ENCODE measurements at regions not wholly inside any gene's neighbourhood (a gene's known extent, or its start where the extent isn't known, plus 50 kb on each side); places are given as distances from the start of the nearest gene placed in this dataset.

- H3K27me3 ChIP-seq (replicated peaks in 1 of 7), result no peaks in the 10 kb centered on the region
- intact Hi-C loops (cut with DNase I; ENCODE audit: low total_unique reads), result no loop called here
- TF ChIP-seq POLR2AphosphoS5 (IDR thresholded peaks at IDR 0.05) (no peak), CTCF (IDR thresholded peaks at IDR 0.05 in 8 of 11, conservative IDR thresholded peaks at IDR 0.05 in 3 of 11) (no peak), POLR2A (IDR thresholded peaks at IDR 0.05) (no peak)
- no peak for DNase-seq
- H3K36me3 ChIP-seq, result no peaks in the 10 kb centered on the region
- H3K9me3 ChIP-seq, result no peaks in the 10 kb centered on the region
- H3K4me1 ChIP-seq, result peaks cover 0 to 10% (median 8%) of the 10 kb centered on the region in 6 donors
- H3K4me3 ChIP-seq, result no peak overlapping the region
- no peak overlapping the region for H3K27ac ChIP-seq
- 22 to 67% (median 55%) methylated on average over 1 of the region's 1 CpG for WGBS, 5 donors
Observed at GRCh38 chr14:56417173-56417572, 162.4 kb upstream of the TMEM260 start.

GRCh38 chr14:56419750-56420149 lies 159.8 kb upstream of the TMEM260 start:
- TF ChIP-seq POLR2AphosphoS5 (IDR thresholded peaks at IDR 0.05) (no peak), POLR2A (IDR thresholded peaks at IDR 0.05) (no peak), CTCF (IDR thresholded peaks at IDR 0.05 in 8 of 11, conservative IDR thresholded peaks at IDR 0.05 in 3 of 11) (no peak)
- WGBS, 5 donors, result 52 to 92% (median 70%) methylated on average over 1 of the region's 1 CpG
- DNase-seq, result no peak

GRCh38 chr14:56422221-56422620 lies 157.4 kb upstream of the TMEM260 start:
- no peak for DNase-seq
- WGBS, 5 donors, result 78 to 85% (median 82%) methylated on average over 2 of the region's 2 CpGs
- TF ChIP-seq POLR2A (IDR thresholded peaks at IDR 0.05) (no peak), CTCF (IDR thresholded peaks at IDR 0.05 in 8 of 11, conservative IDR thresholded peaks at IDR 0.05 in 3 of 11) (no peak), POLR2AphosphoS5 (IDR thresholded peaks at IDR 0.05) (no peak)
- no peaks in the 10 kb centered on the region for H3K36me3 ChIP-seq
- no peak overlapping the region for H3K4me3 ChIP-seq
- no peaks in the 10 kb centered on the region for H3K27me3 ChIP-seq (replicated peaks in 1 of 7)
- peaks cover 0 to 17% (median 0%) of the 10 kb centered on the region in 6 donors for H3K4me1 ChIP-seq
- intact Hi-C loops (cut with DNase I; ENCODE audit: low total_unique reads), result loop anchor here (10.0 kb wide), 1 partner anchor 717 kb away; no protein-coding TSS in a partner anchor
- no peaks in the 10 kb centered on the region for H3K9me3 ChIP-seq
- no peak overlapping the region for H3K27ac ChIP-seq

More at GRCh38 chr14:56419750-56420149, 159.8 kb upstream of the TMEM260 start:
- Histone ChIP-seq H3K9me3 (no peaks in the 10 kb centered on the region), H3K36me3 (no peaks in the 10 kb centered on the region), H3K27me3 (replicated peaks in 1 of 7) (no peaks in the 10 kb centered on the region), H3K4me3 (no peak overlapping the region), H3K4me1 (peaks cover 0 to 17% (median 0%) of the 10 kb centered on the region in 6 donors), H3K27ac (no peak overlapping the region)
- intact Hi-C loops (cut with DNase I; ENCODE audit: low total_unique reads), result loop anchor here (10.0 kb wide), 1 partner anchor 715 kb away; no protein-coding TSS in a partner anchor

- intact Hi-C loops (cut with DNase I; ENCODE audit: low total_unique reads), result loop anchor here (10.0 kb wide), 1 partner anchor 718 kb away; no protein-coding TSS in a partner anchor
- WGBS, 5 donors, result 0 to 5% (median 2%) methylated on average over 1 of the region's 1 CpG
- Histone ChIP-seq H3K4me1 (peaks cover 0 to 17% (median 0%) of the 10 kb centered on the region in 6 donors), H3K4me3 (no peak overlapping the region), H3K27ac (no peak overlapping the region), H3K36me3 (no peaks in the 10 kb centered on the region), H3K27me3 (replicated peaks in 1 of 7) (no peaks in the 10 kb centered on the region), H3K9me3 (no peaks in the 10 kb centered on the region)
- no peak for TF ChIP-seq POLR2A (IDR thresholded peaks at IDR 0.05)
- TF ChIP-seq CTCF (IDR thresholded peaks at IDR 0.05 in 8 of 11, conservative IDR thresholded peaks at IDR 0.05 in 3 of 11), result peak in 10 of 11 experiments; percentile 25 to 73 (median 58)
- no peak for DNase-seq
Observed at GRCh38 chr14:56422703-56423213, 156.8 kb upstream of the TMEM260 start.

Measured in spleen (tissue), 11 donors.